Liver (tissue), 3 donors: ENCODE measurements at regions not wholly inside any gene's neighbourhood (a gene's known extent, or its start where the extent isn't known, plus 50 kb on each side); places are given as distances from the start of the nearest gene placed in this dataset.

ENCODE experiments used
- EGR1 ChIP-seq, 2 donors: IDR thresholded peaks; 2 replicates each; pipeline ENCODE4 v1.6.1; 2016 to 2018; ENCODE audit warnings: antibody characterized with exemption in 2 of 2, low read depth in 2 of 2
- GABPA ChIP-seq, 2 donors: IDR thresholded peaks in 1 of 2; conservative IDR thresholded peaks in 1 of 2; 2 replicates each; pipeline ENCODE4 v1.6.1; 2016; ENCODE audit warnings: antibody characterized with exemption in 2 of 2, mild to moderate bottlenecking in 1 of 2, moderate library complexity in 1 of 2
- NR2F2 ChIP-seq: IDR thresholded peaks from 2 replicates; pipeline ENCODE4 v1.6.1; 2016; ENCODE audit warnings: antibody characterized with exemption
- RAD21 ChIP-seq, 2 donors: IDR thresholded peaks; 2 replicates each; pipeline ENCODE4 v1.6.1; 2016; ENCODE audit warnings: antibody characterized with exemption in 2 of 2, mild to moderate bottlenecking in 2 of 2
- SP1 ChIP-seq: IDR thresholded peaks from 2 replicates; pipeline ENCODE4 v1.6.1; 2018; ENCODE audit warnings: antibody characterized with exemption, mild to moderate bottlenecking
- TAF1 ChIP-seq: conservative IDR thresholded peaks from 2 replicates; pipeline ENCODE4 v1.6.1; 2016; ENCODE audit warnings: antibody characterized with exemption, mild to moderate bottlenecking
- YY1 ChIP-seq: IDR thresholded peaks from 2 replicates; pipeline ENCODE4 v1.6.1; 2016; ENCODE audit warnings: antibody characterized with exemption, mild to moderate bottlenecking
- TF ChIP-seq, protein P1 (sequence below): fragments of 150-350 bp; IDR thresholded peaks from 2 replicates; pipeline ENCODE4 v1.5.1; 2017; ENCODE audit warnings: improper control_type of control experiment, low read depth, low read length; ENCODE audit not compliant: missing input control
- TF ChIP-seq, protein P2 (sequence below): IDR thresholded peaks from 2 replicates; pipeline ENCODE4 v1.6.1; 2016; ENCODE audit warnings: antibody characterized with exemption
- TF ChIP-seq, protein P3 (sequence below): IDR thresholded peaks from 2 replicates; pipeline ENCODE4 v1.6.1; 2016; ENCODE audit warnings: antibody characterized with exemption, mild to moderate bottlenecking
- TF ChIP-seq, protein P4 (sequence below): IDR thresholded peaks from 2 replicates; pipeline ENCODE4 v1.6.1; 2016; ENCODE audit warnings: antibody characterized with exemption
- TF ChIP-seq, protein P5 (sequence below): IDR thresholded peaks from 2 replicates; pipeline ENCODE4 v1.6.1; 2016; ENCODE audit warnings: antibody characterized with exemption
- donor health status: healthy.
- donor health status: healthy.

DNA sequence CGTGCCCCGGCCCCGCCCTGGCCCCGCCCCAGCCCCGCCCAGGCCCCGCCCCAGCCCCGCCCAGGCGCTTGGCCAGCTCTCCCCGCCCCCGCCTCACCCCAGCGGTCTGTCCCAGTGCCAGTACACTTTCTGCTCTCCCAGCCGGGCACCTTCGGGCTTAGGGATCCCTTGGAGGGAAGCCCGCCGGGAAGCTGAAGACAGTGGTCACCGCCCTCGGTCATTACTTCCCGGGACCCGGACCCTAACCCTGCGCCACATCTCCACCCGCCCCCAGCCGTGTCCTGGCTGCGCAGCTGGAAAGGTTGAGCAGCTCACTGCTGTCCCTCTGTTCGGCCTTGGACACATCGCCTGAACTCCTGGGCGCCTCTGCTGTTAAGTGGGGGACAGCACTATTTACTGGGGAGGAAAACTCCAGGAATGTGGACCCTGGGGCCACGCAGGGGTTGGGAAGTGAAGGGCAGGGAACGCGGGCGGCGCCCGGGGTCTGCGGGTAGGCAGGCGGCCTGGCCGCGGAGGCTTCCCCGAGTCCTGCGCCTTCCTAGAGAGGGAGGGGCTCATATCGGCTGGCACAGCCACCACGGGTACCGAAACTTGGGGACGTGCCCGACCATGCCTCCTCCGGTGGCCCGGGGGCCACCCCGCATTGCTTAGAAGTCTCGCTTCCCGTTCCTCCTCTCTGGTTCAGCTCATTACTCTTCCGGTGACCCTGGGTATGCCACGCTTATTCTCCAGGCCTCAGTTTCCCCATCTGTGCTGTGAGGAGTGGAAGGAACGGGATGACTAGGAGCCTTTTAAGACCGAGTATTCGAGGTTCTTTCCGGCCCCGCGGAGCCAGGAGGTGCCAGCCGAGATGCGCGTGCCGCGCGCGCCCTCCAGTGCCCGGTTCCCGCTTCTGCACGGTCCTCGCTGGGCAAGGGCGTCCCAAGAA is 121.0 kb downstream of the GYPC start:
- TF ChIP-seq RAD21 (IDR thresholded peaks at IDR 0.05): peak; percentile 96 to 99
- TF ChIP-seq, protein P1, sequence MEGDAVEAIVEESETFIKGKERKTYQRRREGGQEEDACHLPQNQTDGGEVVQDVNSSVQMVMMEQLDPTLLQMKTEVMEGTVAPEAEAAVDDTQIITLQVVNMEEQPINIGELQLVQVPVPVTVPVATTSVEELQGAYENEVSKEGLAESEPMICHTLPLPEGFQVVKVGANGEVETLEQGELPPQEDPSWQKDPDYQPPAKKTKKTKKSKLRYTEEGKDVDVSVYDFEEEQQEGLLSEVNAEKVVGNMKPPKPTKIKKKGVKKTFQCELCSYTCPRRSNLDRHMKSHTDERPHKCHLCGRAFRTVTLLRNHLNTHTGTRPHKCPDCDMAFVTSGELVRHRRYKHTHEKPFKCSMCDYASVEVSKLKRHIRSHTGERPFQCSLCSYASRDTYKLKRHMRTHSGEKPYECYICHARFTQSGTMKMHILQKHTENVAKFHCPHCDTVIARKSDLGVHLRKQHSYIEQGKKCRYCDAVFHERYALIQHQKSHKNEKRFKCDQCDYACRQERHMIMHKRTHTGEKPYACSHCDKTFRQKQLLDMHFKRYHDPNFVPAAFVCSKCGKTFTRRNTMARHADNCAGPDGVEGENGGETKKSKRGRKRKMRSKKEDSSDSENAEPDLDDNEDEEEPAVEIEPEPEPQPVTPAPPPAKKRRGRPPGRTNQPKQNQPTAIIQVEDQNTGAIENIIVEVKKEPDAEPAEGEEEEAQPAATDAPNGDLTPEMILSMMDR: peak; percentile 96
- TF ChIP-seq, protein P2, sequence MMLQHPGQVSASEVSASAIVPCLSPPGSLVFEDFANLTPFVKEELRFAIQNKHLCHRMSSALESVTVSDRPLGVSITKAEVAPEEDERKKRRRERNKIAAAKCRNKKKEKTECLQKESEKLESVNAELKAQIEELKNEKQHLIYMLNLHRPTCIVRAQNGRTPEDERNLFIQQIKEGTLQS: no peak
- no peak for TF ChIP-seq YY1
- no peak for TF ChIP-seq NR2F2
- no peak for TF ChIP-seq TAF1
- TF ChIP-seq, protein P3, sequence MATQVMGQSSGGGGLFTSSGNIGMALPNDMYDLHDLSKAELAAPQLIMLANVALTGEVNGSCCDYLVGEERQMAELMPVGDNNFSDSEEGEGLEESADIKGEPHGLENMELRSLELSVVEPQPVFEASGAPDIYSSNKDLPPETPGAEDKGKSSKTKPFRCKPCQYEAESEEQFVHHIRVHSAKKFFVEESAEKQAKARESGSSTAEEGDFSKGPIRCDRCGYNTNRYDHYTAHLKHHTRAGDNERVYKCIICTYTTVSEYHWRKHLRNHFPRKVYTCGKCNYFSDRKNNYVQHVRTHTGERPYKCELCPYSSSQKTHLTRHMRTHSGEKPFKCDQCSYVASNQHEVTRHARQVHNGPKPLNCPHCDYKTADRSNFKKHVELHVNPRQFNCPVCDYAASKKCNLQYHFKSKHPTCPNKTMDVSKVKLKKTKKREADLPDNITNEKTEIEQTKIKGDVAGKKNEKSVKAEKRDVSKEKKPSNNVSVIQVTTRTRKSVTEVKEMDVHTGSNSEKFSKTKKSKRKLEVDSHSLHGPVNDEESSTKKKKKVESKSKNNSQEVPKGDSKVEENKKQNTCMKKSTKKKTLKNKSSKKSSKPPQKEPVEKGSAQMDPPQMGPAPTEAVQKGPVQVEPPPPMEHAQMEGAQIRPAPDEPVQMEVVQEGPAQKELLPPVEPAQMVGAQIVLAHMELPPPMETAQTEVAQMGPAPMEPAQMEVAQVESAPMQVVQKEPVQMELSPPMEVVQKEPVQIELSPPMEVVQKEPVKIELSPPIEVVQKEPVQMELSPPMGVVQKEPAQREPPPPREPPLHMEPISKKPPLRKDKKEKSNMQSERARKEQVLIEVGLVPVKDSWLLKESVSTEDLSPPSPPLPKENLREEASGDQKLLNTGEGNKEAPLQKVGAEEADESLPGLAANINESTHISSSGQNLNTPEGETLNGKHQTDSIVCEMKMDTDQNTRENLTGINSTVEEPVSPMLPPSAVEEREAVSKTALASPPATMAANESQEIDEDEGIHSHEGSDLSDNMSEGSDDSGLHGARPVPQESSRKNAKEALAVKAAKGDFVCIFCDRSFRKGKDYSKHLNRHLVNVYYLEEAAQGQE: peak; percentile 14
- TF ChIP-seq, protein P4, sequence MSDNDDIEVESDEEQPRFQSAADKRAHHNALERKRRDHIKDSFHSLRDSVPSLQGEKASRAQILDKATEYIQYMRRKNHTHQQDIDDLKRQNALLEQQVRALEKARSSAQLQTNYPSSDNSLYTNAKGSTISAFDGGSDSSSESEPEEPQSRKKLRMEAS: no peak
- TF ChIP-seq, protein P5, sequence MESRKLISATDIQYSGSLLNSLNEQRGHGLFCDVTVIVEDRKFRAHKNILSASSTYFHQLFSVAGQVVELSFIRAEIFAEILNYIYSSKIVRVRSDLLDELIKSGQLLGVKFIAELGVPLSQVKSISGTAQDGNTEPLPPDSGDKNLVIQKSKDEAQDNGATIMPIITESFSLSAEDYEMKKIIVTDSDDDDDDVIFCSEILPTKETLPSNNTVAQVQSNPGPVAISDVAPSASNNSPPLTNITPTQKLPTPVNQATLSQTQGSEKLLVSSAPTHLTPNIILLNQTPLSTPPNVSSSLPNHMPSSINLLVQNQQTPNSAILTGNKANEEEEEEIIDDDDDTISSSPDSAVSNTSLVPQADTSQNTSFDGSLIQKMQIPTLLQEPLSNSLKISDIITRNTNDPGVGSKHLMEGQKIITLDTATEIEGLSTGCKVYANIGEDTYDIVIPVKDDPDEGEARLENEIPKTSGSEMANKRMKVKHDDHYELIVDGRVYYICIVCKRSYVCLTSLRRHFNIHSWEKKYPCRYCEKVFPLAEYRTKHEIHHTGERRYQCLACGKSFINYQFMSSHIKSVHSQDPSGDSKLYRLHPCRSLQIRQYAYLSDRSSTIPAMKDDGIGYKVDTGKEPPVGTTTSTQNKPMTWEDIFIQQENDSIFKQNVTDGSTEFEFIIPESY: no peak
- TF ChIP-seq EGR1 (IDR thresholded peaks at IDR 0.05; ENCODE audit: low read depth in 2 of 2): no peak
- no peak for TF ChIP-seq GABPA (IDR thresholded peaks at IDR 0.05 in 1 of 2, conservative IDR thresholded peaks at IDR 0.05 in 1 of 2)
- no peak for TF ChIP-seq SP1
